Retinal pigment epithelial cell (primary cell): ENCODE measurements at regions not wholly inside any gene's neighbourhood (a gene's known extent, or its start where the extent isn't known, plus 50 kb on each side); places are given as distances from the start of the nearest gene placed in this dataset.

ENCODE experiments used
- DNase-seq: peaks from one replicate; pipeline ENCODE4 v3.0.0-alpha.2; 2010; ENCODE audit warnings: low read depth
- H3K4me3 ChIP-seq: 2 replicates; pipeline ENCODE4 v1.5.1; 2011; ENCODE audit warnings: mild to moderate bottlenecking, low read length, control low read depth, moderate library complexity
- CTCF ChIP-seq: conservative IDR thresholded peaks from 2 replicates; pipeline ENCODE4 v1.5.1; 2011; ENCODE audit warnings: low read depth, low read length, control low read depth, inconsistent platforms

DNA sequence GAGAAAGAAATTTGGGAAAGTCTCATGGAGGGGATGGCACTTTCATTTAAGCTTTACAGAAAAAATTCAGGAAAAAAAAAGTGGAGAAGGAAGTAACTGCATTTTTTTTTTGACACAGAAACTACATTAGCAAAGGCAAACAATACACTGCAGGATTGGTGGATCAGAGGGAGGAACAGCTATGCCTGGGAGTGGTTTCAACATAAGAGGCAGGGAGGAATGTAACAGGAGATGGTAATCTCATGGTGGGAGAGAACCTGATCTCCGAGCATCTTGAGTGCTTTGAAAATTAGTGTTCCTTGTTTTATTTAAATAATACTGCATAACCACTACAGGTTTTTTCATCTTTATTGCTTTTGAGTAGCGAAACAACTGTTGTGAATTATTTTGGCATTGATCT lies 249.4 kb downstream of the FAM170A start:
- no peak overlapping the region for H3K4me3 ChIP-seq
- no peak for DNase-seq
- TF ChIP-seq CTCF, result no peak

- DNase-seq, result no peak
- H3K4me3 ChIP-seq, result no peak overlapping the region
- TF ChIP-seq CTCF, result no peak
Measured at GRCh38 chr5:119879446-119879845, 250.1 kb downstream of the FAM170A start.

- DNase-seq, result no peak
- TF ChIP-seq CTCF, result no peak
- no peak overlapping the region for H3K4me3 ChIP-seq
Measured at GRCh38 chr5:119895066-119895465, 265.7 kb downstream of the FAM170A start.

DNA sequence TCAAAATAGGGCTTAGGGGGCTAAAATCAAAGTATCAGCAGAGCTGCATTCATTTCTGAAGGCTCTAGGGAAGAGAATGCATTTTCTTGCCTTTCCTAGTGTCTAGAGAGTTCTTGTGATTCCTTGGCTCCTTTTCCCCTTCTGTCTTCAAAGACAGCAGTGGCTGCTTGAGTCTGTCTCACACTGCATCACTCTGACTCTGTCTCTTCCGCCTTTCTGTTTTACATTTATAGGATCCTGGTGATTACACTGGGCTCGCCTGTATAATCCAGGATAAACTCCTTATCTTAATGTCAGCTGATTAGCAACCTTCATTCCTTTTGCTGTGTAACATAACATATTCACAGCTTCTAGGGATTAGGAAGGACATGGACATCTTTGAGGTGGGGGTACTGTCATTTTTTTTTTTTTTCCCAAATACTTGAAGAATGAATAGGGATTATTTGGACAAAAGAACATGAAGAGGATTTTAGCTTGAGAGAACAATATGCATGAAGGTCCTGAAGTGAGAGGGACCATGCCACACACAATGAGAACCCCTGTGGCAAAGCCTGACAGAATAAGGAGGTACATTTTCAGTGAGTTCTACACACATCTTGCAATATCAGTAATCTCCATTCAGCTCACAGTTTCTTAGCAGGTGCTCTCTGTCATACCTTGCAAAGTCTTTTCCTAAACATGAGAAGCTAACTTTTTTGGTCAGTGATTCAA lies 267.6 kb downstream of the FAM170A start:
- H3K4me3 ChIP-seq, result no peak overlapping the region
- no peak for TF ChIP-seq CTCF
- DNase-seq, result peak; percentile 45

DNA sequence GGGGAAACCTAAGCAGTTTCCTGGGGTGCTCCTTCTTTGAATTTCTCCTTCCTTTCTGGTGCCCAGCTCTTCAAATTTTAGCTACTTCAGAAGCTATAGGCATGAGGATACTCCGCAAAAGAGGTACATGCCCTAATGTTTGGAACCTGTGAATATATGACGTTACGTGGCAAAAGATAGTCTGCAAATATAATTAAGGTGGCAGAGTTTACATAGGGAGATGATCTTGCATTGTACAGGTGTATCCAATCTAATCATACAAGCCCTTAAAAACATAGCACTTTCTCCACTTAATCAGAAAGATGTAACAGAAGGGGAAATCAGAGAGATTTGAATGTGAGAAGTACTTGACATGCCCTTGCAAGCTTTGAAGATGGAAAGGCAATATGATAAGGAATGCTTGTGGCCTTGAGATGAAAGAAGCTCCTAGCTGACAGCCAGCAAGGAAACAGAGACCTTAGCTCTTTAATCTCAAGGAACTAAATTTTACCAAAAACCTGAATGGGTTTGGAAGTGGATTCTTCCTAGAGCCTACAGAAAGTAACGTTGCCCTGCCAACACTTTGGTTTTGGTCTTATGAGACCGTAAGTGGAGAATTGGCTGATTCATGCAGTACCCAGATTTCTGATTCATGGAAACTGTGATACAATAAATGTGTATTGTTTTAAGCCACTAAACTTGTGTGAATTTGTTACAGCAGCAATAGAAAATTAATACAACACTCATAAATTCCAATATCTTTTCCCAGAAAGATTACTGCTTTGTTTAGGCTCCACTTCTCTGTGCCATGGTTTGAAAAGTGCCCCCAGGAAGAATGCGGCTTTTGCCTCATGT lies 268.4 kb downstream of the FAM170A start:
- no peak overlapping the region for H3K4me3 ChIP-seq
- no peak for DNase-seq
- TF ChIP-seq CTCF, result no peak

GRCh38 chr5:119899981-119900380 lies 270.6 kb downstream of the FAM170A start:
- H3K4me3 ChIP-seq, result no peak overlapping the region
- DNase-seq, result no peak
- TF ChIP-seq CTCF, result no peak

DNA sequence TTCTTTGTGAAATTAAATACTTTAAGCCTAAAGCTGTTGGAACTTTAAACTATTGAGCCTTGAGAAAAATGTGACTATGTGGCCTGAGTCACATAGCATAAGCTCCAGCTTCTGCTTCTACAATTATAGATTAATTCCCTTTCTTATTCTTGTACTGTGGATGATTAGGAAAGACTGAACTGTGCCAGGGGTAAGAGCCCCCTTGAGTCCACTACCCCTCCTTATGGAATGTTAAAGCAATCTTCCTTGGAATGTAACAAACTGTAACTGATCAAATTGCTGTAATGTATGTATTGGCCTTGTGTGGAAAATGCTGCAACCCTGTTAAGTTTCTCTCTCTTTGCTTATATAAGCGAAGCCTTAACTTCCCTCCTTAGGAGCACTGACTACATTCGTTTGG lies 273.2 kb downstream of the FAM170A start:
- TF ChIP-seq CTCF, result no peak
- H3K4me3 ChIP-seq, result no peak overlapping the region
- DNase-seq, result peak; percentile 86
